GM13977 (cell line): ENCODE measurements at regions not wholly inside any gene's neighbourhood (a gene's known extent, or its start where the extent isn't known, plus 50 kb on each side); places are given as distances from the start of the nearest gene placed in this dataset.

Source experiments
- DNase-seq: peaks from one replicate; pipeline ENCODE4 v3.0.0; 2012; ENCODE audit warnings: low spot score
- CTCF ChIP-seq: IDR thresholded peaks from 2 replicates; pipeline ENCODE4 v1.5.1; 2012; ENCODE audit warnings: mild to moderate bottlenecking, control low read depth; ENCODE audit not compliant: insufficient read depth; ENCODE audit errors: extremely low read depth, missing control alignments
- in situ Hi-C: fragments of 300-500 bp; cut with MboI; formaldehyde crosslinking; loops from one replicate; pipeline ENCODE4 v1.12.0; 2022; ENCODE audit warnings: low sequenced_read_pairs, low pct_unique_long_range_greater_than_20kb, mixed read lengths, inconsistent platforms; ENCODE audit not compliant: unreplicated experiment

- no peak for TF ChIP-seq CTCF
- in situ Hi-C loops: no loop called here
- no peak for DNase-seq
These were observed 326.3 kb downstream of the OSTF1 start for GRCh38 chr9:75414371-75415160.

GRCh38 chr9:75417471-75417870 lies 329.2 kb downstream of the OSTF1 start:
- no peak for TF ChIP-seq CTCF
- in situ Hi-C loops: no loop called here
- no peak for DNase-seq

GRCh38 chr9:75418518-75418917 lies 330.2 kb downstream of the OSTF1 start:
- TF ChIP-seq CTCF: no peak
- in situ Hi-C loops: no loop called here
- no peak for DNase-seq

- DNase-seq: no peak
- in situ Hi-C loops: no loop called here
- TF ChIP-seq CTCF: no peak
These were observed 334.7 kb downstream of the OSTF1 start for GRCh38 chr9:75422944-75423522.

GRCh38 chr9:75429531-75430475 lies 341.5 kb downstream of the OSTF1 start:
- in situ Hi-C loops: no loop called here
- TF ChIP-seq CTCF: no peak
- DNase-seq: no peak

GRCh38 chr9:75431375-75431774 lies 343.1 kb downstream of the OSTF1 start:
- no peak for TF ChIP-seq CTCF
- in situ Hi-C loops: no loop called here
- DNase-seq: no peak
